ENCODE measurements at regions not wholly inside any gene's neighbourhood (a gene's known extent, or its start where the extent isn't known, plus 50 kb on each side); places are given as distances from the start of the nearest gene placed in this dataset.
"Not testable (repeated sequence)": the region's sequence is repeated elsewhere in the genome, so short reads cannot be mapped to it uniquely, and the experiment has no call there.

DNA sequence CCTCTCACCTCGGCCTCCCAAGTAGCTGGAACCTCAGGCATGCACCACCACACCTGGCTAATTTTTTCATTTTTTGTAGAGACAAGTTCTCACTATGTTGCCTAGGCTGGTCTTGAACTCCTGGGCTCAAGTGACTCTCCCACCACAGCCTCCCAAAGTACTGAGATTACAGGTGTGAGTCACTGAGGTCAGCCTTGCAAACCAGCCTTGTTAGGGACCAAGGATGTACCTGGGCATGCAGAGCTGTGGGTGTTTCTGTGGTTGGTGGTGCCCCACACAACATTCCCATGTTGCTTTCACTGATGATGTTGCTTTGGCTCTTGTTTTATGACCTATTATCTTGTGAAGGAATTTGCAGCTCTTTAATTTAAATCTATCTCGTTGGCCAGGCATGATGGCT lies 54.8 kb downstream of the OTUD1 start:
- no peak for DNase-seq (ENCODE audit: low read depth)

DNA sequence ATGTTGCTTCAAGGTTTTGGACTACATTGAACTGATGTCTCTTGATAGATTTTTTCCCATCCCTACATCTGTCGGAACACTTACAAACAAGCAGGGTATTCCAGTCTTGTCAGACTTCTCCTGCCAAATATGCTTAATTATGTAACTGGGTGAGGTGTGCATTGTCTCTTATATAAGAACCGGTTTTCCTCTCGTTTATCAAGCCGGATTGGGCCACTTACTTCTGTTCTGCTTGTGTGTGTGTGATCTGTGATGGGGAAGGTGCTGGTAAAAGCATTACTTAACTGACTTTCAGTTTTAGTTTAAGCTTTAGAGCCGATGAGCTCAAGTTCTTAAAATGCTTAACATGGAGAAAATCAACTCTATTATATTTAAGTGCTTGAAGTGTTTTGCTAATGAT lies 57.9 kb downstream of the OTUD1 start:
- no peak for DNase-seq (ENCODE audit: low read depth)

DNA sequence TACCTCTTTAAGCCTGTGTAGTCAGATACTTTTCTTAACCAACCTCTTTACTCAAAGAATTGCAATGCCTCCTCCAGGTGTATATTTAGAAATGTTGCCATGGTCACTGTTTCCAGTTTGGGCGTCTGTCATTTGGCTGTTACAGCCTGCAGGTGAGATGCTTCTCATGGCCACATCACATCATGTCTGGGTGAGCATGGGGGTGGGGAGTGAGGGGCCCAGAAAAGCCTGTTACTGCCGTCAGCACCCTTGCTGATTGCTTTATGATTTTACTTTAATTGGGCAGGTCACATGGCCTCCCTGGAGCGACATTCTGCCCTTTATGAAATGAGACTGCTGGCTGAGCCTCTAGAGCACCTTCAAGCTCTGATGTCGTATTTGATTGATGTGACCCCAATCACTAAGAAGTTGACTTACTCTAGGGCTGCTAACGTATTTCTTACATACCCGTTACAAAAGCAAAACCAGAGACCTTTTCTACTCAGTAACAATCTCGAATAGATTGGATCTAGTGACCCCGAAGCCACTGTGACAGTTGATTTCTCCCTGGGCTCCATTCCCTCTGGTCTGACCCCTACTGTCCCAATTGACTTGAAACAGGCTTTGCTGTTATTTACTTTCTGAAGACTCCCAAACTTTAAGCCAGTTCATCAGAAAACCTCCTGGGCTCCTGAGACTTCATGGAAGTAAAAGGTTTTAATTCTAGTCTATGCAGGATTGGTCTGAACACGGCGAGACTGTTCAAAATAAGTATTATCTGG lies 60.7 kb downstream of the OTUD1 start:
- no peak for DNase-seq (ENCODE audit: low read depth)

DNA sequence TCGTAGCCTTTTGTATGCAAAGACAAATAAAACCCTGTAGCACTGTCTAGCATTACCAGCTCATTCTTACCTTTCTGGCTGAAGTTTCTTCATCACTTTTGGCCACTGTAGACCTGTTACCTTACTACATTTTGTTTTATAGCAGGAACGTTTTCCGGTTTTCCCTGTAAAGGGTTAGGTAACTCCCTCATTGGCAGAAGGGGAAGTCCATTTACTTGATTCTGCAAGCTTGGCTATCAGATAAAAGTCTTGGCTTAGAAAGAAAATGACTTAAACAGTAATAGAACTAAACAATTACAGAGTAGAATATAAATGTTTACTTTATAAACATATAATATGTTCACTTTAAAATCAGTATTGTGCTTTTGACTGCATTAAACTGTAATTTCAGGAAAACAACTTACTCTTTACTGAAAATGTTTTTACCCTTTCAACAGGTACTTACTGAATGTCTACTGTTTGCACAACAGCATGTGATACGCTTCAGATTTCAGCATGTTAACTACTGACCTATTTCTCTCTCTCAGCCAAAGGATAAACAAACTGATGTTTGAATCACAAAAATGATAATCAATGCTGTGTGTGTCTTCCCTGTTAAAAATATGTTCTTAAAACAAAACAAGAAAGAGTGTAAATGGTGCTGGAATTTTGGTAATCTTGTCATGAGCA lies 67.1 kb downstream of the OTUD1 start:
- DNase-seq (ENCODE audit: low read depth): no peak

DNA sequence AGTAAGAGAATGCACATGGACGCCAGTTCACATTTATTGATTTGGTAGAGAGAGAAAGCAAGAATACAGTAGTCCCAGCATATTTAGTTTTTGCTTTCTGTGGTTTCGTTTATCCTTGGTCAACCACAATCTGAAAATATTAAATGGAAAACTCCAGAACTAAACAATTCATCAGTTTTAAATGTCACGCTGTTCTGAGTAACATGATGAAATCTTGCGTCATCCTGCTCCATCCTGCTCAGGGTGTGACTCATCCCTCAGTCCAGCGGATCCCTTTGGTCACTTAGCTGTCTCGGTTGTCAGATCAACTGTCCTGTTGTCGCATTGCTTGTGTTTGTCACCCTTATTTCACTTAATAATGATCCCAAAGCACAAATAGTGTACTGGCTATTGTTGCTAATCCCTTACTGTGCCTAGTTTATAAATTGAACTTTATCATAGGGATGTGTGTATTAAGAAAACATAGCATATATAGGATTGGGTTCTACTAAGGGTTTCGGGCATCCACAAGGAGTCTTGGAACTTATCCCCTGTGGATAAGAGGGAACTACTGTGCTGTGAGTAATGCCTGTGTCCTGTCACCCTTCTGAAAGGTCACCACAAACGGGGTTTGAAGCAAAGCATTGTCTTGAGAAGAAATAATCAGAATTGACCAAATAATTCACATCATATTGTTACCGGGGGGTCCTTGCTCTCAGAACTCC lies 73.6 kb downstream of the OTUD1 start:
- peak; percentile 50 for DNase-seq (ENCODE audit: low read depth)

DNA sequence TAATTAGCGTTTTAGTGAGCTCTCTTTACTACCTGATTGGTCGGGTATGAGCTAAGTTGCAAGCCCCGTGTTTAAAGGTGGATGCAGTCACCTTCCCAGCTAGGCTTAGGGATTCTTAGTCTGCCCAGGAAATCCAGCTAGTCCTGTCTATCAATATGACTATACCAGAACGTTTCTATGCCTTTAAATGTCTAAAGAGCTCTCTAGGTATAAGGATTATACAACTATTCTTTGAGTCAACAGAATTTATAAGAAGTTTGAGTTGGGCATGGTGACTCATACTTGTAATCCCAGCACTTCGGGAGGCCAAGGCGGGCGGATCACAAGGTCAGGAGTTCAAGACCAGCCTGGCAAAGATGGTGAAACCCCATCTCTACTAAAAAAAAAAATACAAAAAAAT lies 74.7 kb downstream of the OTUD1 start:
- not testable (repeated sequence) for DNase-seq (ENCODE audit: low read depth)

DNA sequence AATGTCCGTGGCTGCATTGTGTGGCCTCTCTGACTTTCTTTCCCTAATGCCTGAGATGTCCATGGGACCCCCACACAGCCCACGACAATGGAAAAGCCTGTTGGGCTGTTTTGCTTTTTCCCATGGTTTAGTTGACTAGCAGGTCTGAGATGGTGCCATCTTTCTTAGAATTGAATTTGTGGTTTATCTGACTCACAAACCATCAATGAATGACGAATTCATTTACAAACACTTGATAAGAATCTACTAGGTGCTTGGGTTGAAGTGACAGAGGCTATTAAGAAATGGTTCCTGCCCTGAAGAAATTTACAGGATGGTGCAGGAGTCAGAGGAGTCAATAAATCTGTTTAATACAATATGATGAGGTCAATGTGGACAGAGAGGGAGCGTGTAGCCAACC lies 75.4 kb downstream of the OTUD1 start:
- no peak for DNase-seq (ENCODE audit: low read depth)

DNA sequence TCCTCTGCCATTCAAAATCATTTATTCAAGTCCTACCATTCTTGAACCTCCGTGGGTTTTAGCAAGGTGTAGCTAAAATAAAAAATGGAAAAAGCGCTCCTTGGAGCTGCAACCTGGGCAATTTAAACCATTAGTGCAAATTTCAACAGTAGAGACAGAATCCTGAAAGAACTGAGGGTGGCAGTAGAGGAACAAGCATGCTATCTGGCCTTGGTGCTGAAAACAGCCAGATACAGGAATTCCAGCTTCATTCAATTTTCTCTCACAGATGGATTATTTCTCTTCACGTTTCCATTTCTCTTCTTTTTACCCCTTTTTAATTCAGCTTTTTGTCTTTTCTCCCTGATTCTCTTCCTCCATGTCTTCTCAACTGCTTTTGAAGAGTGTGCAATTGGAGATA lies 77.7 kb downstream of the OTUD1 start:
- no peak for DNase-seq (ENCODE audit: low read depth)

DNA sequence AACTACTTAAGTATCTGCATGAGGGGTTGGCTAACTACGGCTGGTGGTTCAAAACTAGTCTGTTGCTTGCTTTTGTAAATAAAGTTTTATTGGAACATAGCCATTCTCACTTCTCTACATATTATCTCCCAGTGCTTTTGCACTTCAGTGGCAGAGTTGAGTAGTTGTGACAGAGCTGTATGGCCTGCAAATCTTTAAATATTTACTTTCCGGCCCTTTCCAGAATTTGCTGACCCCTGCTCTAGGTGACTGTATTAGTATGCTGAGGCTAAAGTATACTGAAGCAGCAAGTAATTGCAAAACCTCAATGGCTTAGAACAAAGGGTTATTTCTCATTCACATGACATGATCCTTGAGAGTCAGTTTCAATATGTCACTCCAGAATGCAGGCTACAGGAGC lies 78.3 kb downstream of the OTUD1 start:
- DNase-seq (ENCODE audit: low read depth): no peak

DNA sequence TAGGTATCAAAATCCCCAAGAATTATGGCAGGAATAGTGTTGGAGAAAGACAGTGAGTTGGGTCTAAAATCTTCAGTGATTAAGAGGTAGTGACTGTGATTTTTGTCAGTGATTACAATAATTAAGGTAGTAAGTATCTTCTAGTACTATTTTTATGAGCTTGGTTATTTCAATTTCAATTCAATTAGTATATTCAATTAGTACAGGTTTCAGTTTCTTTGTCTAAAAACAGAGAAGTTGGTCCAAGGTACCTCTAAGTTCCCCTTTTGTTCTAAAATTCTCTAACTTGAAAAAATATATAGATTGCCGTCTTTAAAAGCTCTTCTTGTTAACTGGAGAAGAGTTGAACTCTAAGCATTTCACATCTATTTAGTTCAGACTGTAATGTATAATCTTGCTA lies 82.9 kb downstream of the OTUD1 start:
- DNase-seq (ENCODE audit: low read depth): no peak

DNA sequence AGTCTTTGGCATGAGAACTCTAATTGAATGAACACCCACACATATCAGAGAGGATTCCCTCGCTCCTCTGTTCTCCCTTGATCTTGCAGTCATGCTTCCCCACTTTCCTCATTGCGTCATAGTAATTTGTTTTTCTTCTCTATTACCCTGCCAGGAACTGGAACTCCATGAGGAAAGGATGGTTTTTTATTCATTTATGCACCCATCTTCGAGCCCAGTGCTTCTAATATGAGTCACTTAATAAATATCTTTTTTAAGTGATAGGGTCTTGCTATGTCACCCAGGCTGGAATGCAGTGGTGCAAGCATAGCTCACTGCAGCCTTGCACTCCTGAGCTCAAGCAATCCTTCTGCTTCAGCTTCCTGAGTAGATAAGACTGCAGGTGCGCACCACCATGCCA lies 83.5 kb downstream of the OTUD1 start:
- DNase-seq (ENCODE audit: low read depth): no peak

DNA sequence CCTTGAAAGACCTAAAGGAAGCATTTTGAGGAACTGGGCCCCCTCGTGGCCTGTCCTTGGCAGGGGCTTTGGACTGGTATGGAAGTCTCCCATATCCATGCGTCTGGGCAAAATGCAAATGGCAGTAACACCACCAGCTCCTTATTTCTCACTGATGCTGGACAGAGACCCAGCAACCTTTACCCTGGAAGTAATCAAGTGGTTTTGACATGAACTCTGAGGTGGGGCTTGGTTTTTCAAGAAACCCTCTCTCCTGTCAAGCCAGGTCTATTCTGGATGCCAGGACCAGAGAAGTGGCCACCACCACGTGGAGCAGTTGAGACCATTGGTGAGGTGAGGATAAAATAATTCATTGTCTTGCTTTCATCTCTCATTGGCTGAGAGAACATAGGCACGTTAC lies 84.4 kb downstream of the OTUD1 start:
- DNase-seq (ENCODE audit: low read depth): no peak

DNA sequence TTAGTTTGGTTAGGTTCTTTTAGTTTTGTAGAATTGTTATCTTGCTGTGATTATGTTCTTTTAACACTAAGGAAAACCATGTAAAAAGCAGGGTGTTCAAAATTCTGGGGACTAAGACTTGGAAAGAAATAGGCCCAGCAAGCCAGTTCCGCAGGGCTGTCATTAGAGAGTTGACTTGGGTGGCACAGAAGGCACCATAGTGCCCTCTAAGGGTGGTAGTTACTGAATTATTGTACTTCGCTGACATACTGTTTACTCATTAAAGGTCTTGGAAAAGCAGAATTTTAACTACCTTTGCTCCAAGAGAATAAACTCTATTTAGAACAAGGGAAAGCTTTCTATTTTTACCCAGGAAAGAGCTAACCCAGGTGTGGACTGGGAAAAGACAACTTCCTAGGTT lies 86.5 kb downstream of the OTUD1 start:
- no peak for DNase-seq (ENCODE audit: low read depth)

DNA sequence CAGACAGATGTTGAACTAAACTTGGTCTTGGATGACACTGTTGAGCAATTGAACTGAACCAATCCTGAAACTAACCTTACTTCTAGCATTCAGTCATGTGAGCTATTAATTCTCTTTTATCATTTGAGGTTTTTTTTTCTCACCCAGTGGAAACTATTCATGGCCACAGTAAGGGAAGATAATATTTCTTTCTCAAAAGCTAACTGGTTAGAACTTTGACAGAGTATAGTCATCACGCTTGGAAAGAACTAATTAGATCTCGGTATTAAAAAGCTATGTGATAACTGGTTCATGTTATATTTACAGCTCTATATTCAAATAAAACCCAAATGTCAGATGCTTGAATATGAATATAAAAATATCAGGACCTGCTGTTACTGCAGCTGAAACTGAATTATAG lies 89.5 kb downstream of the OTUD1 start:
- DNase-seq (ENCODE audit: low read depth): no peak

DNA sequence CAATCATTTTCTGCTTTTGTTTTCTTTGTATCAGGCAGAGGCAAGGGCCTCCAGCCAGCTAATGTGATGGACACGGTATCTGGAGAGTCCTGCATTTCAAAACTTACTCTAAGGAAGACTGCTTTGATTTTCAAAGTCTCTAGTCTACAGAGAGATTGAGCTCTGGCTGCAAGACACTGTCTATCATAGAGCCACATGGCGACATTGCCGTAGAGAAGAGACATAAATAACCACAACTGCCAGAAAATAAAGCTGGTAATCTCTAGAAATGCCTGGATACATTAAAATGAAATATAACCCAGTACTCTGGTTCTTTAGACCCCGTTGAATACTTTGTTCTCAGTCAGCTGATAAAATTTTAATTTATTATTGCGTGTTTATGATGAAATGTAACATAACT lies 90.8 kb downstream of the OTUD1 start:
- DNase-seq (ENCODE audit: low read depth): no peak

DNA sequence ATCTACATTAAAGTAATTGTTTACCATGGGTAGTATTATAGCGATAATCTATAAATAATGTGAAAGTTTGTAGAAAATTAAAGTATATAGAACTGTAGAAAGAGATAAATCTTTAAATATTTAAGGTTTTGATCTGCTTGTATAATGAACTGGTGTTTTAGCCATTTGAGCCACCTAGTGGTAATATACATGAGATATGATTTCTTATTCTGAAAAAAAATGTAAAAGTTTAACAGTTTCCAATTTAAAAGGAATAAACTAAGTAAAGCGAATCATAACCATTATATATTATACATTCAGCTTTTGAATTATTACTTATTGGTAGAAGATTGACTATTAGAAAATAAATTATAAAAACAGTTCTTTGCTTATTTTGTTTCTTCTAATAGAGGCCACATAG lies 91.2 kb downstream of the OTUD1 start:
- DNase-seq (ENCODE audit: low read depth): no peak

DNA sequence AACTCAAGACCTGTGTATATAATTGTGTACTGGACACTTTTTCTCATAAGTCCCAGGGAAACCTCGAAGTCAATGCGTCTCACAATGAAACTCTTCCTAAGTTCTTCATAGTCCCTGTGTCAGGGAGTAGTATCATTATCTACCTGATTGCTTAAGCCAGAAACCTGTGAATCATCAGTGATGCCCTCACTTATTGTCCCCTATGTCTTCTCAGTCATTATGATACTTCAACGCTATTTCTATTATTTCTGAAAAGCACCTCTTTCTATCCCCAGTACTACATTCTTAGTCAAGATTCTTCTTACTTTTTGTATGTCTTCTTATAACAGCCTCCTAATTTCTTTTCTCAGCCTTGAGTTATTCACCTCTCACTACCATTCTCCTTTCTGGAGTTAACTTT lies 94.3 kb downstream of the OTUD1 start:
- no peak for DNase-seq (ENCODE audit: low read depth)

DNA sequence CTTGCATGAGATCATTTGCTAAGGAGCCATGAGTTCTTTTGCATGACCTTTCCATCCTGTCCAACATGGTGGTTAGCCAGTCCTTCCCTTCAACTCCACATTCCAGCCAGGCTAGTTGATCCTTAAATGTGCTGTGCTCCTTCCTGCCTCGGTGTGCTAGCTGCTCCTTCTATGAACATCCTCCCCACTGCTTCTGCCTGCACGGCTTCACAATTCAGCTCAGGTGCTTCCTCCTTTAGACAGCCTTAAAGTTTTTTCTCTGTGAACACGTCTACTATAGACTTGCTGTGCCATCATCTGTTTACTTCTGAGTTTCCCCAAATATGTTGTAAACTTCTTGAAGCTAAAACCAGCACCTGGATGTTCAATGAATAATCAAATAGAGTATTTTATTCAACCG lies 95.5 kb downstream of the OTUD1 start:
- DNase-seq (ENCODE audit: low read depth): no peak

DNA sequence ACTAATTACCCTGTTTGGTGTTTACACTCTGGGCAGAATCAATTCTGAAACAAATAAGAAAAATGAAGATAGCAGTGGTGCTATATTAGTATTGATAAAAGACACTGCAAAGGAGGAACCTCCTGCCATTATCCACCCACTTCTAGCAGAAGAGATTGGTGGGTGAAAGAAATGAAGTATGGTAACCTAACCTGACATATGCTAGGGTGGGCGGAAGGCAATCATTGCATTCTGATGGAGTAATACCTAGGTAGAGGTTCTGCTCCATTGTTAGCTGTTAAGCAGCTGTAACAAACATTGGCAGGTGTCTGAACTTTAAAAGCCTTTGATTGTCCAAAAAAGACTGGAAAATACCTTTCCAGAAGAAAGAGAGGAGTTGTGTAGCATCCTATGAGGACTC lies 95.9 kb downstream of the OTUD1 start:
- no peak for DNase-seq (ENCODE audit: low read depth)

DNA sequence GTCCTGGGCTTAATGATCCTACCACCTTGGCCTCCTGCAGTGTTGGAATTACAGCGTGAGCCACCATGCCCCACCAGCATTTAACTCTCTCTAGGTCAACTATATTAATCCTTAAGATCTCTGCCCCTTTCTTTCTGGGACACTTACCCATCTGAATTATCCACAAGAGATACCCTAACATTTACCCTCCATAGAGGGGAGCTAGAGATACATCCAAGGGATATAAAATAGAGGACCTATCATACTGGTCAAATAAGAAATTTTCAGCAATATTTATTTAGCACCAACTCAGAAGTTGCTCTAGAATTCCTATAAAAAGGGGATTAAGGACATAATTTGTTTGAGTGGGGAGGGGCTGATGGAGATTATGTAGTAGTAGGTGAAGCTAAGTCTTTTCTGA lies 96.5 kb downstream of the OTUD1 start:
- DNase-seq (ENCODE audit: low read depth): no peak

DNA sequence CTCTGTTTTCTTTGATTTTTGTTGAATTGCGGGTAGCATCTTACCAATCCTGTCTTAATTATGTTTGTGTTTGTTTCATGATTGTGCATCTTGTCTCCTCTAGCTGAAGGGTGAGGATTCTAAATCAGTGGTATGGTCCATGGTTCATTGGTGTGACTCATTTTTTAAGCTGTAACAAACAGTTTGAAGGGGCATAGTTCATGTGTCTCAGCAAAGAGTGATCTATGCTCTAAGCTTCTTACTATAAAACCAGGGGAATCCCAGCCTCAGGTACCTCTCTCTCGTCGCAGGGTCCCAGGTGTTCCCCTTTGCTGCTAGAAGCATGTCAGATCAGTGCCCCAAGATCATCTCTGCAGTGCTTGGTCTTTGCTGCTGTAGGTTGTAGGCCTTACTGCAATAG lies 100.1 kb downstream of the OTUD1 start:
- DNase-seq (ENCODE audit: low read depth): no peak

DNA sequence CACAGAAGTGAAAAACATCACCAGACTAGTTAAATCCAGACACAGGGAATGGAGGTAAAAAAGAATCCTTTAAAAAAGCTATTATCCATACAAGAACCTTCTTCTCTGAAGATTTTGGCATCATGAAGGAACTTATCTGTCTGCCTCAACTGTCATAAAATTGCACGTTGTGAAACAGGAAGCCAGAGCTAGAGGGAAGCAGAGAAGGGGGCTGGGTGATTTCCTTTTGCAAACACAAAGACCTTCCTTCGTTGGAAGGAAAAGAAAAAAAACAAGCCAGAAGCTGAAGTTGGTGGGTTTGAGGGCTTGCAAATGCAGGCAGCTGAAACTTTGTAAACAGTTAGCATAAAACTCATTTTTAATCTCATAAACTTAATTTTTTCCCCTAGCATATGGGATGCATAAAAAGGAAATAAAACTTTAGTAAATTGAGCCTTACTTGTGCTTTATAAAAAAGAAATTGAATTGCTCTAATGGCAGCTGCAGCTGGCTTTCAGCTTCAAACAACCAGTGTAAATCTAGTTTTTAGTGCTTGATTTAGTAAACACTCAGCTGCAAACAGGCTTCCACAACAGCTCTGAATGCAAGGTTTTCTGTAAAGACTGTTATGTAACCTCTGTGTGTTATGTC lies 101.6 kb downstream of the OTUD1 start:
- no peak for DNase-seq (ENCODE audit: low read depth)

All from HS-5 (cell line).